ENCODE measurements at regions not wholly inside any gene's neighbourhood (a gene's known extent, or its start where the extent isn't known, plus 50 kb on each side); places are given as distances from the start of the nearest gene placed in this dataset.

GRCh38 chr11:43072911-43073310 lies 238.9 kb upstream of the API5 start:
- DNase-seq (ENCODE audit: low spot score) = no peak
- no peak for TF ChIP-seq CTCF (IDR thresholded peaks at IDR 0.05)
- ATAC-seq (ENCODE audit: low FRiP score) = no peak

DNA sequence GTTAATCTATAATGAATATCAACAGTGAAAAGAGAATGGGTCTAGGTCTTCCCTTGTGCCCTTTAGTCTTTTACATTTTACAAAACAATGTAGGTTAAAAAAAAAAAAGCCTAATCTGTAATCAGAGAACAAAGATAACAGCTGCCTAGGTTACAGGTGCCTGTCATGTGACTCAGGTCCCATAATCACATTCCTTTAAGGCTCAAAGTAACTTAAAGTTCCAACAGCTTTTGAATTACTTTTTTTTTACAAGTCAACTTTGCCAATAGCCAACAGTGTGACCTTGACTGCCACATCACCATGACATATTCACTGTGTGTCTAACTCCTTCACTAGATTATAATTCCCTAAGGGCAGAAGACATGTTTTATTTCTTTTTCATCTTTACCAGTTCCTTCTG lies 237.0 kb upstream of the API5 start:
- no peak for TF ChIP-seq CTCF (IDR thresholded peaks at IDR 0.05)
- DNase-seq (ENCODE audit: low spot score) (no peak), ATAC-seq (ENCODE audit: low FRiP score) (no peak)

GRCh38 chr11:43101113-43101512 lies 210.7 kb upstream of the API5 start:
- DNase-seq (ENCODE audit: low spot score) (no peak), ATAC-seq (ENCODE audit: low FRiP score) (no peak)
- TF ChIP-seq CTCF (IDR thresholded peaks at IDR 0.05) = no peak

GRCh38 chr11:43116071-43116470 lies 195.7 kb upstream of the API5 start:
- TF ChIP-seq CTCF (IDR thresholded peaks at IDR 0.05) = no peak
- no peak for DNase-seq (ENCODE audit: low spot score)
- no peak for ATAC-seq (ENCODE audit: low FRiP score)

- no peak for TF ChIP-seq CTCF (IDR thresholded peaks at IDR 0.05)
- no peak for DNase-seq (ENCODE audit: low spot score)
- ATAC-seq (ENCODE audit: low FRiP score) = no peak
These were observed 192.4 kb upstream of the API5 start for GRCh38 chr11:43119275-43119970.

GRCh38 chr11:43122546-43122945 lies 189.2 kb upstream of the API5 start:
- ATAC-seq (ENCODE audit: low FRiP score) (no peak), DNase-seq (ENCODE audit: low spot score) (no peak)
- no peak for TF ChIP-seq CTCF (IDR thresholded peaks at IDR 0.05)

- DNase-seq (ENCODE audit: low spot score) (no peak), ATAC-seq (ENCODE audit: low FRiP score) (no peak)
- TF ChIP-seq CTCF (IDR thresholded peaks at IDR 0.05) = no peak
These were observed 188.4 kb upstream of the API5 start for GRCh38 chr11:43123443-43123842.

Data from omental fat pad (tissue), 3 donors.